ENCODE measurements at regions not wholly inside any gene's neighbourhood (a gene's known extent, or its start where the extent isn't known, plus 50 kb on each side); places are given as distances from the start of the nearest gene placed in this dataset.

GRCh38 chr5:18987101-18987500, 1000.9 kb downstream of the CDH18 start:
- no peak for TF ChIP-seq FOXA1 (IDR thresholded peaks at IDR 0.05; ENCODE audit: borderline replicate concordance)
- TF ChIP-seq, protein P1, sequence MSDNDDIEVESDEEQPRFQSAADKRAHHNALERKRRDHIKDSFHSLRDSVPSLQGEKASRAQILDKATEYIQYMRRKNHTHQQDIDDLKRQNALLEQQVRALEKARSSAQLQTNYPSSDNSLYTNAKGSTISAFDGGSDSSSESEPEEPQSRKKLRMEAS (CRISPR knock-in tag; IDR thresholded peaks at IDR 0.05) = no peak
- no peak for TF ChIP-seq GATAD2B (IDR thresholded peaks at IDR 0.05; ENCODE audit: borderline replicate concordance)
- TF ChIP-seq EZH2 (IDR thresholded peaks at IDR 0.05; ENCODE audit: borderline replicate concordance, low read depth, low read length) = no peak
- no peak for TF ChIP-seq CBFB (CRISPR knock-in tag; IDR thresholded peaks at IDR 0.05)
- TF ChIP-seq TAF7 (tag; IDR thresholded peaks at IDR 0.05) = no peak
- TF ChIP-seq TAF15 (IDR thresholded peaks at IDR 0.05; ENCODE audit: low read depth, low read length) = no peak
- no peak for TF ChIP-seq ZNF609 (CRISPR knock-in tag; IDR thresholded peaks at IDR 0.05; ENCODE audit: borderline replicate concordance)
